GM10266 (cell line): ENCODE measurements at regions not wholly inside any gene's neighbourhood (a gene's known extent, or its start where the extent isn't known, plus 50 kb on each side); places are given as distances from the start of the nearest gene placed in this dataset.

ENCODE experiments used
- DNase-seq: peaks from one replicate; pipeline ENCODE4 v3.0.0; 2012; ENCODE audit errors: extremely low spot score
- TF ChIP-seq, protein P1 (sequence below): IDR thresholded peaks from 2 replicates; pipeline ENCODE4 v1.5.1; 2012; ENCODE audit warnings: mild to moderate bottlenecking, low read depth; ENCODE audit not compliant: control insufficient read depth, insufficient read depth; ENCODE audit errors: missing control alignments

DNA sequence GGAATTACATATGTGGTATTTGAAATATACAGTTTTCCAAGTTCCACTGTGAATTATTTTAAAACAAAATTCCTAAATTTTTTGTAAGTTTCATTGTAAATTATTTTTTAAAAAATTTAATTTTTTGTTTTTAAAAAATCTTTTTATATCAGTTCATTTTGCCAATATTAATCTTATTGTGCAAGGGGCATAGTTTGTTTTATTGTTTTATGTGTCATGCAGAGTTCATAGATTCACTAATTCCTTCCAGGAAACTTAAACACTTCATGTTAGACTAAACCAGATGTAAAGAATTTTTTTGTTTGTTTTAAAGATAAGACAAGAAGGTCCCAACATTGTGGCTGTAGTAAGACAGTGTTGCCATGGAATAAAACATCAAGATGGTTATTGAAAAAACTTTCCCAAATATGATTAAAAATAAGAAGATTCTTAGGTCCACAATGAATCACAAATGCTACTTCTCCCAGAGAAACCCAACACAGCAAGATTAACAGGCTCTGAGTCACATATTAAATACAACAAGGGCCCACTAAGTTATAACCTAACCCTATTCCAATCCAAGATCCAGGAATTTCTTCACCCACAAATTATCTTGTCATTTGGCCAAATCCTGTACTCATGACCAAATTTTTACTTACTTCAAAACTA is 464.7 kb upstream of the IGFBP3 start:
- no peak for DNase-seq
- TF ChIP-seq, protein P1, sequence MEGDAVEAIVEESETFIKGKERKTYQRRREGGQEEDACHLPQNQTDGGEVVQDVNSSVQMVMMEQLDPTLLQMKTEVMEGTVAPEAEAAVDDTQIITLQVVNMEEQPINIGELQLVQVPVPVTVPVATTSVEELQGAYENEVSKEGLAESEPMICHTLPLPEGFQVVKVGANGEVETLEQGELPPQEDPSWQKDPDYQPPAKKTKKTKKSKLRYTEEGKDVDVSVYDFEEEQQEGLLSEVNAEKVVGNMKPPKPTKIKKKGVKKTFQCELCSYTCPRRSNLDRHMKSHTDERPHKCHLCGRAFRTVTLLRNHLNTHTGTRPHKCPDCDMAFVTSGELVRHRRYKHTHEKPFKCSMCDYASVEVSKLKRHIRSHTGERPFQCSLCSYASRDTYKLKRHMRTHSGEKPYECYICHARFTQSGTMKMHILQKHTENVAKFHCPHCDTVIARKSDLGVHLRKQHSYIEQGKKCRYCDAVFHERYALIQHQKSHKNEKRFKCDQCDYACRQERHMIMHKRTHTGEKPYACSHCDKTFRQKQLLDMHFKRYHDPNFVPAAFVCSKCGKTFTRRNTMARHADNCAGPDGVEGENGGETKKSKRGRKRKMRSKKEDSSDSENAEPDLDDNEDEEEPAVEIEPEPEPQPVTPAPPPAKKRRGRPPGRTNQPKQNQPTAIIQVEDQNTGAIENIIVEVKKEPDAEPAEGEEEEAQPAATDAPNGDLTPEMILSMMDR = no peak

DNA sequence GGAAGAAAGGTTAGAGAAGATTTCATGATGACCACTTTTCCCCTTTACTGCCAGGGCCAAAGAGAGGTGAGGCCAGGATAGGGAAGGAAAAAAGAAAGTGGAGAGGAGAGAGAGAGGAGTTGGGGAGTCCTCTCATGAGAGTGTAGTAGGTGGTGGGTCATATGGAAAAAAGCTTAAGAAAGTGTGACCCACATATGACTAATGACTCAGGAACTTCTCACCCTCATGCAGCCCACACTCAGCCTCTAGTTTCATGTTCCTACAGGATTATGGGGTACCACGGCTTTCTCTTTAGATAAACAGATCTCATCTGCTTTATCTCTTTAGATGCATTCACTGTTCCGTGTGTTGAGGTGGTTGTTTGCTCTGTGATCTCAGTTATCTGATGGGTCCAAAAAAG is 462.5 kb upstream of the IGFBP3 start:
- TF ChIP-seq, protein P1 = no peak
- no peak for DNase-seq

DNA sequence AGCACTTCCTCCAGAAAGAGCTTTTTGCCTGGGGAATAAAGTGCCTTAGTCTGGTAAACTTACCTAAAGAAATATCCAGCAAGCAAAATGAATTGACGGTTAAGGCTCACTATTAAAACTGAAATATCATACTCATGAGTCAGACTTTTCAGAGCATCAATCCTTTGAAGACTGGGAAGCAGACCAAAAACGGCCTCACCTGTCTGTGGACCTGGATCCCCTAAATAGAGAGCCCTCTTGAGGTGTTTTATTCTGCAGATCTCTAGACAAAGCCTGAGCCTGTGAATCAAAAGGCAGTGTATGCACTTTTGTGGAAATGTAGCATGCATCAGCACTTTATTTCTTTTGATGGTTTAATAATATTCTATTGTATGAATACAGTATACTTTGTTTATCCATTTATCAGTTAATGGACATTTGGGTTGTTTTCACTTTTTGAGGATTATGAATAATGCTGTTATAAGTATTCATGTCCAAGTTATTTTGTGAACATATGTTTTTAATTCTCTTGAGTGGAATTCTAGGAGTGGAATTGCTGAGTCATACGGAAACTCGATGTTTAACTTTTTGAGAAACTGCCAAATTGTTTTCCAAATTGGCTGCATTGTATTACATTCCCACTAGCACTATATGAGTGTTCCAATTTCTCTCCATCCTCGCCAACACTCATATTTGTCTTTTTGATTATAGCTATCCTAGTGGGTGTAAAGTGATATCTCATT is 449.0 kb upstream of the IGFBP3 start:
- TF ChIP-seq, protein P1 = no peak
- no peak for DNase-seq

DNA sequence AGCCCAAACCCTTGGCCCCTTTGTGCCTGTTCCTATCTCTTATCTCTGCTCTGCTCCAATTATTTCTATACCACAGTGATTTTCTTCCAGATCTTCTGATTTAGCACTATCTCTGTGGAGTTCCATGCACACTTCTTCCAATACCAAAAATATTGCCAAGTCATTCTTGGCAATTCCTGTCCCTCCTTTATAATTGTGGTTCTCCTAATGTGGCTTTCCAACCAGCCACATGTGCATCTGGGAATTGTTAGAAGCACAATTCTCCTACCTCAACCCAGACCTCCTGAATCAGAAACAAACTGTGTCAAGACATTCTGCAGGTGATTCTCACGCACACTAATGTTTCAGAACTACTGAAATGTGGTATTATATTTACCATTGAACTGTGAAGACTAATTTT is 447.8 kb upstream of the IGFBP3 start:
- DNase-seq = no peak
- TF ChIP-seq, protein P1 = no peak

DNA sequence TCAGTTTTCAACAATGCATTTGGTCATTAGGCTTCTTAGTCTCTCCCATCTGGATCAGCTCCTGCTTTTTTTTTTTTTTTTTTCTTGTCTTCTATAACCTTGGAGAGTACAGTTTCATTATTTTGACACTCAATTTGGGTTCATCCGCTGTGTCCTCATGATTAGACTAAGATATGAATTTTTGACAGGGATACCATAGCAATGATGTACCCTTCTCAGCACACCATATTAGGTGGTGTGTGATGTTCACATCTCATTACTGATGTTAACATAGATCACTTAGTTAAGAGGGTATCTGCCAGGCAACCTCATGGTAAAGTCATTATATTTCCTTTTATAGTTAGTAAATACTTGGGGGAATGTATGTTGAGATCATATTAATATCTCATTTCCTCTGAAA is 445.5 kb upstream of the IGFBP3 start:
- TF ChIP-seq, protein P1 = no peak
- DNase-seq = no peak

DNA sequence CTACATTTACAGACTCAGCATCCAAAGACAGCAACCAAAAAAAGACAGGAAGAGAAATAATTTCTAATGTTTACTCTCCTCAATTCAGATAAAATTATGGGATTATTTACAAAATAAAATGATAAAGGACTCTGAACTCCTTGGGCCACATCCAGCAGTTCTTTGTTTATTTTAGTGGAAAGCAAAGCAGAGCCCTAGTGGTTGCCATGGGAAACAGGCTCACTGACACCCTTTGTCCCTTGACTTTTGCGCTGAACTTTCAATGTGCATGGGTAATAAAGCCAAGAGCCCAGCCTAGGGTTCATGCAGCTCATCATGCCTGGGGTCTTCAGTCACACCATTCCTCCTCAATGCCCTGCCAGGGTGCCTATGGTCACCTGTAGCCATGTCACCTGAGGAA is 442.6 kb upstream of the IGFBP3 start:
- TF ChIP-seq, protein P1 = no peak
- DNase-seq = no peak

DNA sequence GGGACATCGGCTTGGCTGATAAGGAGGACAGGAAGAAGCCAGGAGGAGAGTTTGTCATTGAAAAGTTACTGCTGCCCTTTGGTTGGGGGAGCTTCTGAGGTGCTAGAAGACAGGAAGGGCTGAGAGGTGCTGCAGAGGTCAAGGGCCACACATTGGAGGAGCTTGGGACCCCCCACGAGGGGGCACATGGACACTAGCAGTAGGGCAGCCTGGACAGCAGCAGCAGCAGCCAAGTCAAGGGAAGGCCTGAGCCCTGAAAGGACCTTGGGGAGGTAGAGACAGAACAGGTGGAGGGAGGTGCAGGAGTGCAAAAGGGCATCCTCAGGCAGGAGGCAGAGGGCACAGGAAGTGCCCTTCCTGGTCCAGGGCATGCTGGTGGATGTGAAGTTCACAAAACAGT is 439.7 kb upstream of the IGFBP3 start:
- DNase-seq = no peak
- TF ChIP-seq, protein P1 = no peak
